HFF-Myc (cell line): ENCODE measurements at regions not wholly inside any gene's neighbourhood (a gene's known extent, or its start where the extent isn't known, plus 50 kb on each side); places are given as distances from the start of the nearest gene placed in this dataset.

Experiments used
- DNase-seq: peaks from one replicate; pipeline ENCODE4 v3.0.0-alpha.2; 2011; ENCODE audit warnings: low read depth; ENCODE audit errors: extremely low read depth
- H3K4me3 ChIP-seq: replicated peaks from 2 replicates; pipeline ENCODE4 v1.5.1; 2011; ENCODE audit warnings: low read depth, mild to moderate bottlenecking, control low read depth, low read length
- CTCF ChIP-seq: IDR thresholded peaks from 2 replicates; pipeline ENCODE4 v1.5.1; 2012; ENCODE audit warnings: mild to moderate bottlenecking, low read depth, low read length, control low read depth; ENCODE audit errors: missing control alignments

DNA sequence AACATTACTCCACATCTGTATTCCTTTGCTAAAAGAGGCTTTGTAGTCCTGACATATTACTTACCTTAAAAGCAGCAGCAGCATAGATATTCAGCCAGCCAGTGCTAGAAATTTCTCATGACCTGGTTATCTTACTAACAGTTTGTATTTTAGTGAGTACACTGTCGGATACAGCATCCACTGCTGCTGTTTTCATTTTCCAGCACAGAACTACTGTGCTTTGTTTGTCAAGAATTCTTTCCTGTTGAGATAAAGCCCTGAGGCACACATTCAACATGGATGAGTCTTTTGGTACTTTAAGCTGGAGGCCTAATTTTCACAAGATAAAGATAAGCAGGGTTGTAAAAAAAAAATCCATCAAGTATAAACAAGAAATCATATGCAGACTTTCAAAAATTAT lies 311.2 kb upstream of the OPRM1 start:
- no peak for DNase-seq
- no peak for TF ChIP-seq CTCF

GRCh38 chr6:153725456-153725855 lies 313.6 kb upstream of the OPRM1 start:
- DNase-seq: no peak
- H3K4me3 ChIP-seq: no peak overlapping the region
- no peak for TF ChIP-seq CTCF

More for the DNA sequence above, 311.2 kb upstream of the OPRM1 start:
- no peak overlapping the region for H3K4me3 ChIP-seq

DNA sequence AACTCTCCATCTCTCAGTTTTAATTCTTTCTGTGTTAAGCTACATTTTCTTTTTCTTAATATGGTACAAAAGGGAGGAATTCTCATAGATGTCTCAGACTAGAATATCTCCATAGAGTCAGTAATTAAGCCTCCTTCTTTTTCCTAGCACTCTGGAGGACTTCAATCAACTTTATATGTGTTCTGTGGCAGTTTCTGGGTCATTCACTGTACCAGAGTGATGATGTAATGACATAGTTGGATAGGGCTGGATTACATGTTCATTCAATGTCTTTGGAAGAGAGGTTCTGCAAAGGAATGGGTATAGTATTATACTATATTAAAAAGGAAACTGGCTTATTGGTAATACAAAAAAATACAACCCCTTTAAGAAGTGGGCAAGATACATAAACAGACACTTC lies 318.3 kb upstream of the OPRM1 start:
- H3K4me3 ChIP-seq: no peak overlapping the region
- TF ChIP-seq CTCF: no peak
- no peak for DNase-seq

DNA sequence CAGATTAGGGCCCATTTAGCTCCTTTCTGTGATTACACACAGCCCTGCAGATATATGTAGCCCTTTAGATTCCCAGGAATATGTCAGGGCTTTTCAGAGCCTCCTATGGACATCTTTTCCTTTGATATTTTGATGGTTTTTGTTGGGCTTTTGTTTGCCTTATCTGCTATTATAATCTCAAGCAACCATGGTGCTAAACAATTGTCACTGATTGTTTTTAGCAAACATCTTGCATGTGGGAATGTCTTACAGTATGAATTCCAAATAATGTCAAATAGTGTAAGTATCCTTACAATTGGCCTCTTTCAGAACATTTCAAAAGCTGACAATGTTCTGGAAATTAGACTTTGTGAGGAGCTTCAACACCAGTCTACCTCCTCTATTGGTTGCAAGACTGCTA lies 333.6 kb upstream of the OPRM1 start:
- TF ChIP-seq CTCF: no peak
- DNase-seq: no peak
- no peak overlapping the region for H3K4me3 ChIP-seq

- no peak for TF ChIP-seq CTCF
- no peak overlapping the region for H3K4me3 ChIP-seq
- no peak for DNase-seq
Measured at GRCh38 chr6:153702671-153703070, 336.4 kb upstream of the OPRM1 start.

GRCh38 chr6:153698637-153699036 lies 340.4 kb upstream of the OPRM1 start:
- H3K4me3 ChIP-seq: no peak overlapping the region
- no peak for DNase-seq
- no peak for TF ChIP-seq CTCF

DNA sequence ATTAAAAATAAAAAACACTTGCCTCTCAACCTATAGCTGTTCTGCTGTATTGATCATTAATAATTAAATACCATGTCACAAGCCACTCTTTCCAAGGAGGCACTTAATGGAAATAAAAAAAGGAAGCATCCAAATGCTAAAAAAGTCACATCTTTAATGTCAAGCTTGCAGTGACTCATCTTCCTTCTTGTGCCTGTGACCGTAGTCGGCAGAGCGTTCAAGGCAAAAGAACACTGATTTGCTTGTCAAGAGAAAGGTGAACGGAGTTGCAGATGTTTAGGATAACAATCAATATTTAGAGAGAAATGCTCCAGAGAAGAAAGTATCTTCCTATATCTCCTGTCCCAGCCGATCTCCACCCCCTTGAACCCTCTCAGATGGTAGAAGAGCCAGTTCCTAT lies 341.0 kb upstream of the OPRM1 start:
- no peak for DNase-seq
- H3K4me3 ChIP-seq: no peak overlapping the region
- no peak for TF ChIP-seq CTCF
